ENCODE measurements at regions not wholly inside any gene's neighbourhood (a gene's known extent, or its start where the extent isn't known, plus 50 kb on each side); places are given as distances from the start of the nearest gene placed in this dataset.
A peak's percentile ranks its signal among the peaks of the same experiment; 100 is the strongest.

- DNase-seq (ENCODE audit: low spot score): peak; percentile 48
- no peak for TF ChIP-seq CTCF (IDR thresholded peaks at IDR 0.05; ENCODE audit: extremely low read depth, insufficient read depth, missing control alignments)
- in situ Hi-C loops (cut with MboI; ENCODE audit: low pct_unique_long_range_greater_than_20kb, low sequenced_read_pairs, unreplicated experiment): no loop called here
Observed at GRCh38 chr12:124694250-124694649, 126.8 kb upstream of the NCOR2 start.

GRCh38 chr12:124693111-124693723, 125.8 kb upstream of the NCOR2 start:
- TF ChIP-seq CTCF (IDR thresholded peaks at IDR 0.05; ENCODE audit: extremely low read depth, insufficient read depth, missing control alignments): no peak
- in situ Hi-C loops (cut with MboI; ENCODE audit: low pct_unique_long_range_greater_than_20kb, low sequenced_read_pairs, unreplicated experiment): no loop called here
- DNase-seq (ENCODE audit: low spot score): no peak

GRCh38 chr12:124692443-124692842, 125.0 kb upstream of the NCOR2 start:
- TF ChIP-seq CTCF (IDR thresholded peaks at IDR 0.05; ENCODE audit: extremely low read depth, insufficient read depth, missing control alignments): no peak
- DNase-seq (ENCODE audit: low spot score): no peak
- in situ Hi-C loops (cut with MboI; ENCODE audit: low pct_unique_long_range_greater_than_20kb, low sequenced_read_pairs, unreplicated experiment): no loop called here

- in situ Hi-C loops (cut with MboI; ENCODE audit: low pct_unique_long_range_greater_than_20kb, low sequenced_read_pairs, unreplicated experiment): no loop called here
- no peak for DNase-seq (ENCODE audit: low spot score)
- TF ChIP-seq CTCF (IDR thresholded peaks at IDR 0.05; ENCODE audit: extremely low read depth, insufficient read depth, missing control alignments): no peak
Observed at GRCh38 chr12:124691429-124691828, 124.0 kb upstream of the NCOR2 start.

- in situ Hi-C loops (cut with MboI; ENCODE audit: low pct_unique_long_range_greater_than_20kb, low sequenced_read_pairs, unreplicated experiment): no loop called here
- DNase-seq (ENCODE audit: low spot score): no peak
- no peak for TF ChIP-seq CTCF (IDR thresholded peaks at IDR 0.05; ENCODE audit: extremely low read depth, insufficient read depth, missing control alignments)
Observed at GRCh38 chr12:124689631-124690030, 122.2 kb upstream of the NCOR2 start.

DNA sequence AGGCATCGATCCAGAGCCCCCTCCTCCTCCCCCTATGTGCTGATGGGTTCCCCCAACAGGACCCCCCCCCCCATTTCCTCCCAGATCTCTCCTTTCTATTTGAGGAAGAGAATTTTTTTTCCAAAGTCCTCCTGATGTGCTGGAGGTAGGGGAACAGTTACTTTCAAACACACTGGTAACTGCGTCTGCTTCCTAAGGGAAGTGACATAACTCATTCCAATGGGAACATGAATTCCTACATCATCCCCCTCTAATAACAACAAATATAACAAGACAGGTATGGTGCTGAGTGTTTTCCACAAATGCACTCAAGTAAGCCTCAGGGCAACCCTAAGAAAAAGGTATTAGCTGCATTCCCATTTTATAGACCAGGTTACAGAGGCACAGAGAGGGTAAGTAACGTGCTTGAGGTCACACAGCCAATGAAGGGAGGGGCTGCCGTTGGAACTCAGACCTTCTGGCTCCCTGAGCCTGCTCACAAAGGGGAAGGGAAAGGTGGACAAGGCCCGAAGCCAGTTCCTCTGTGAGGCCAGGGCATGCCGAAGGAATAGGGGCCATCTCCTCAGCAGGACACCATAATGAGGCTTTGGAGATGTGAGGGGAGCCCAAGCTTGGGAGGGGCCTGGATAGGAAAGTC, 121.1 kb upstream of the NCOR2 start:
- TF ChIP-seq CTCF (IDR thresholded peaks at IDR 0.05; ENCODE audit: extremely low read depth, insufficient read depth, missing control alignments): no peak
- no peak for DNase-seq (ENCODE audit: low spot score)
- in situ Hi-C loops (cut with MboI; ENCODE audit: low pct_unique_long_range_greater_than_20kb, low sequenced_read_pairs, unreplicated experiment): no loop called here

Data from GM13977 (cell line).